Choroid plexus epithelial cell (primary cell): ENCODE measurements at regions not wholly inside any gene's neighbourhood (a gene's known extent, or its start where the extent isn't known, plus 50 kb on each side); places are given as distances from the start of the nearest gene placed in this dataset.
"Not testable (repeated sequence)": the region's sequence is repeated elsewhere in the genome, so short reads cannot be mapped to it uniquely, and the experiment has no call there.

Experiments used
- DNase-seq: peaks from one replicate; pipeline ENCODE4 v3.0.0-alpha.2; 2010; ENCODE audit warnings: low read depth
- H3K4me3 ChIP-seq: 2 replicates; pipeline ENCODE4 v1.5.1; 2011; ENCODE audit warnings: low read depth, mild to moderate bottlenecking, control low read depth, low read length, moderate library complexity
- TF ChIP-seq, protein P1 (sequence below): conservative IDR thresholded peaks from 2 replicates; pipeline ENCODE4 v1.5.1; 2011; ENCODE audit warnings: low read depth, mild to moderate bottlenecking, control low read depth, inconsistent platforms, low read length, moderate library complexity

DNA sequence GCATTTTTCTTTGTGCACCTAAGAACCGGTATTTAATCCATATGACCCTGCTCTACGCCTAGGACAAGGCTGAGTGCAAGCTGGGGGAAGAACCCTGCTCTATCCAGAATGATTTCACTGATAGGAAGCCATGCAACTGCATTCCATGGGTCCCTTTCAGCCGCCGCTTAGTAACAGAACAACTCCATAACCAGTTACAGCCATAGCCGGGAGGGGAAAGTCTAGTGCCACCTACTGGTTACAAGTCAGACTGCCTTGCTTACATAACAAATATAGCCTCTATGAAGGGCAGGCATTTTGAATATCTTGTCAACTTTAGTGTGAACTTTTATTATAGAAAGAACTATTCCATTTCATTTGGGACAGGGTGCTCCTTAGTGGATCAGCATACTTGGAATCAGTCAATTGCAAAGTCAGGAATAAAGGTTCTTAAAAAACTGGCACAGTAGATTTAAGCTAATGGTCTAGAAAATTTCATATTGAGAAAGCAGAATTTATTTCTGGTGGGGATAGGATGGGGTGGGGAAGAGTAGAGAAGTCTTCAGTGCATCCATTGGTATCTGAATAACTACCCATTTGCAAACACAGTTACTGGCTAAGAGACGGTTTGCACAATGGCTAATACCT, 521.7 kb downstream of the ADRA2A start:
- no peak overlapping the region for H3K4me3 ChIP-seq
- TF ChIP-seq, protein P1, sequence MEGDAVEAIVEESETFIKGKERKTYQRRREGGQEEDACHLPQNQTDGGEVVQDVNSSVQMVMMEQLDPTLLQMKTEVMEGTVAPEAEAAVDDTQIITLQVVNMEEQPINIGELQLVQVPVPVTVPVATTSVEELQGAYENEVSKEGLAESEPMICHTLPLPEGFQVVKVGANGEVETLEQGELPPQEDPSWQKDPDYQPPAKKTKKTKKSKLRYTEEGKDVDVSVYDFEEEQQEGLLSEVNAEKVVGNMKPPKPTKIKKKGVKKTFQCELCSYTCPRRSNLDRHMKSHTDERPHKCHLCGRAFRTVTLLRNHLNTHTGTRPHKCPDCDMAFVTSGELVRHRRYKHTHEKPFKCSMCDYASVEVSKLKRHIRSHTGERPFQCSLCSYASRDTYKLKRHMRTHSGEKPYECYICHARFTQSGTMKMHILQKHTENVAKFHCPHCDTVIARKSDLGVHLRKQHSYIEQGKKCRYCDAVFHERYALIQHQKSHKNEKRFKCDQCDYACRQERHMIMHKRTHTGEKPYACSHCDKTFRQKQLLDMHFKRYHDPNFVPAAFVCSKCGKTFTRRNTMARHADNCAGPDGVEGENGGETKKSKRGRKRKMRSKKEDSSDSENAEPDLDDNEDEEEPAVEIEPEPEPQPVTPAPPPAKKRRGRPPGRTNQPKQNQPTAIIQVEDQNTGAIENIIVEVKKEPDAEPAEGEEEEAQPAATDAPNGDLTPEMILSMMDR = peak; percentile 75
- peak; percentile 74 for DNase-seq

DNA sequence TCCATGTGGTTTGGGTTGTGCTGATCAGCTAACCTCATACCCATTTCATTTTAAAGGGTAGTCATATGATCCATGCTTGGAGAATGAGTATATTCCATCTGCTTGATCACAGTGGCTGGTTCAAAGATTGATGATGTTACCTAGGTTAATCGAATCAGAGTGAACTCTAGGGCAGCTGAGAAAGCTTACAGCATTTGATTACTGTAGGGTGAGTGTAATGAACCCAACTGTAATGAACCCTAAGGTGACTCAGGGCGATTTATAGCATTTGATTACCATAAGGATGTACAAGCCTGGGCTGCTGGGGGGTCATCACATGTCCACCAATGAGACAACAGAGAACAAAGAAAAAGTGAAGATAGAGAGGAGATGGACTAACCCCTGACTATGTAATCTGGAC, 523.1 kb downstream of the ADRA2A start:
- H3K4me3 ChIP-seq = no peak overlapping the region
- TF ChIP-seq, protein P1 = no peak
- no peak for DNase-seq

DNA sequence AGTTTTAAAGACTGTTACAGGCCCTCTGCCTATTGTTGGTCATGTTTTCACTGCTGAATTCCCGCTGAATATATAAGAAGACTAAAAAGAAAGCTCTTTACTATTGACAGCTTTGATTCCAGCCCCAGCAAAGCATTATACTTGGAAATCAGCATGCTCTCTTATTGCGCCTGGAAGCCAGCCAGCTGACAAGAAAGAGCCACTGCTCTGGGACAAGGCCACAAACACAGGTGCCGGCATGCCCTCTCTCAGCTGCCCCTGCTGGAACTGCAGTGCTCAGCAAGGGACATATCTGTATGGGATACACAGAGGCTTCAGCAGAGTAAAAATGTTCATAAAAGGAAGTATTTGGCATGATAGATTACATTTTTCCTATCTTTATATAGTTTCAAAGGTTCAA, 523.9 kb downstream of the ADRA2A start:
- TF ChIP-seq, protein P1 = no peak
- H3K4me3 ChIP-seq = no peak overlapping the region

DNA sequence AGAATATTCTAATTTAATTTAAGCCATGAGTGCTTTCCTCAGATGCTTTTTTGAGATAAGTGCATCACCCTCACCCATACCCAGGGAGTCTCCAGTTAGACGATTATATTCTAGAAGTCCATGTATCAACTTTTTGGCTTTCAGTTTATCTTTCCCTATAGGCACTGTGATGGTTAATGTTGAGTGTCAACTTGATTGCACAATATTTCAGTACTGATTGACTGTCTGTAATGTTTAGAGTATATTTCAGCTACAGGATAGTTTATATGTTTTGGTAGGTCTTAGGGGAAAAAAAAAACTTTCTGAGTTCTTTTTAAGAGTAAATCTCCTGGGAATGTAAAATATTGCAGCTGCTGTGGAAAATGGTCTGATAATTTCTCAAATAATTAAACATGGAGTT, 535.4 kb downstream of the ADRA2A start:
- TF ChIP-seq, protein P1 = no peak
- no peak for DNase-seq
- no peak overlapping the region for H3K4me3 ChIP-seq

More for the DNA sequence above, 523.9 kb downstream of the ADRA2A start:
- DNase-seq = no peak

DNA sequence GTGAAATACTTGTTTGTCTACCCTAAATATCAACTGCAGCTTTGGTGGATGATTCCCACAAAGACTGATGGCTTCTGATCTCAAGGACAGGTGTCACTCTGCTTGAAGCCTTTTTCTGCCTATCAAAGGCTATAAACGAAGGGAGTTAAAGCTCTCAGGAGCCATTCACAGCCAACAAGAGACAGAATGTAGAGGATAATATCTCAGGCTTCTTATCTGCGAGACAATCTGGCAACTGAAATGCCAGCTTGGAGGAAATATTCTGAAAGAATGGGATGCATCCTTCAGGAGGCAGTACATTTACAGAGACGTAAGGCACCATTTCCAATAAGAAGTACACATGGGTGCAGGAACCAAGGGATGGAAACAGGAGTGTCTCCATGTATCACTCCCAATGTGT, 549.4 kb downstream of the GPAM start:
- DNase-seq = no peak
- TF ChIP-seq, protein P1 = no peak
- H3K4me3 ChIP-seq = no peak overlapping the region

DNA sequence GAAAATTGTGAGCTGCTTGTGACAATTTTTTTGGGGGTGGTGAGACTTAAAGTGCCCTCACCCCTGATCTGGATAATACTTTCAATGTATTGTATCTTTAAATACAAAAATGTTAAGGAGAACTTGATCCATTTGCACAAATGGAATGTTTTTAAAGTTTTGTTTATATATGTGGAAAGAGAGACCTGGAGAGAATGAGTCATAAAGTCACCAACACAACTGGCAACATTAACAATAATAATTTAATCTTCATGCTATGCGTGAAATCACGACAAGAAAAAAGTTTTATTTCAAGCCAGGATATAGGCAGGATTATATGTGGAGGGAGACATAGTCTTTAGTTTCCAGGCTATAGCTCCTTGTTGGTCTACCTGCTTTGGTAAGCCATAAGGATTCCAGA, 537.5 kb downstream of the GPAM start:
- DNase-seq = no peak
- no peak overlapping the region for H3K4me3 ChIP-seq
- TF ChIP-seq, protein P1 = no peak

DNA sequence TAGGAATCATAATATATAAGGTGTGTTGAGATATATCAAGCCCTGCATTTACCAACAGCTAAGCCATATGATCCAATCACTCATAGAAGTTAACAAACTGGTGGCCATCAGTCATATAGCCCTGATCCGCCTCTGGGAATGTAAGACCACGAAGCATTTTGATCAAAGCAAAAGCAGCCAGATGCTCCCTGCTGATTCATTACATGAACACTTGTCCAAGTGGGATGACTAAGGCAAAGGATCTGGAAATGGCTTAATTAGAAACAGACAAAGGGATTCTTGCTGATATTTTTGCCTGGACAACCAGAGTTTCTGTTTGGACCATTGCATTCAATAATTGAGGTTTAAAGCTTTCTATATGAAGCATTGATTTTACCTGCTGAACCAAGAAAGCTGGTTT, 535.5 kb downstream of the GPAM start:
- no peak overlapping the region for H3K4me3 ChIP-seq
- TF ChIP-seq, protein P1 = no peak
- no peak for DNase-seq

DNA sequence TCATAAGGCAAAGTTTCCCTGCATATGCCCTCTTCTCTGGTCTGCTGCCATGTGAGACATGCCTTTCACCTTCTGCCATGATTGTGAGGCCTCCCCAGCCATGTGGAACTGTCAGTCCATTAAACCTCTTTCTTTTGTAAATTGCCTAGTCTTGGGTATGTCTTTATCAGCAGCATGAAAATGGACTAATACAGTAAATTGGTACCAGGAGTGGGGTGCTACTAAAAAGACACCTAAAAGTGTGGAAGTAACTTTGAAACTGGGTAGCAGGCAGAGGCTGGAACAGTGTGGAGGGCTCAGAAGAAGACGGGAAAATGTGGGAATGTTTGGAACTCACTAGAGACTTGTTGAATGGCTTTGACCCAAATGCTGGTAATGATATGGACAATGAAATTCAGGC, 534.5 kb downstream of the GPAM start:
- not testable (repeated sequence) for H3K4me3 ChIP-seq, DNase-seq
